GM19035 (cell line): ENCODE measurements at regions not wholly inside any gene's neighbourhood (a gene's known extent, or its start where the extent isn't known, plus 50 kb on each side); places are given as distances from the start of the nearest gene placed in this dataset.

Experiments
- ATAC-seq: cut with Tn5 transposase; IDR thresholded peaks from one replicate; pipeline ENCODE4 v1.9.1; 2021; ENCODE audit not compliant: unreplicated experiment

DNA sequence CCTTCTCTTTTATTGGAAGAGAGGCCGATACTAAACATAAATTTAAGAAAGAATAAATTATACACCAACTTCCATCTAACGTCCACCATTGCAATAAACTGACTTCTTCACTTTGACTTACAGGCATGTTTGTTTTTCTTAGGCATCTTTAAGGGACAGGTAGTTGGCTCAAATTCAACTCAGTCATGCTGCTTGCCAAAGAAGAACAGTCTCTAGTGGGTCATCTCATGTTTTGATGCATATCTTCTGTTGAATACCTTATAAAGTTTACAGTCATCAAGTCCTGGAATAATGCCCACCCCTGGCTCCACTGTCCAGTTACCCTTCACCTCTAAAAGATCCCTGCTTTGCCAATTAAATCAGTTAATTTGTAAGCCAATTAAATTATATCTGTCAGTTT, 328.2 kb upstream of the GRAMD2B start:
- no peak for ATAC-seq

GRCh38 chr5:126096442-126097006, 326.7 kb upstream of the GRAMD2B start:
- no peak for ATAC-seq

GRCh38 chr5:126097876-126098275, 325.3 kb upstream of the GRAMD2B start:
- no peak for ATAC-seq

DNA sequence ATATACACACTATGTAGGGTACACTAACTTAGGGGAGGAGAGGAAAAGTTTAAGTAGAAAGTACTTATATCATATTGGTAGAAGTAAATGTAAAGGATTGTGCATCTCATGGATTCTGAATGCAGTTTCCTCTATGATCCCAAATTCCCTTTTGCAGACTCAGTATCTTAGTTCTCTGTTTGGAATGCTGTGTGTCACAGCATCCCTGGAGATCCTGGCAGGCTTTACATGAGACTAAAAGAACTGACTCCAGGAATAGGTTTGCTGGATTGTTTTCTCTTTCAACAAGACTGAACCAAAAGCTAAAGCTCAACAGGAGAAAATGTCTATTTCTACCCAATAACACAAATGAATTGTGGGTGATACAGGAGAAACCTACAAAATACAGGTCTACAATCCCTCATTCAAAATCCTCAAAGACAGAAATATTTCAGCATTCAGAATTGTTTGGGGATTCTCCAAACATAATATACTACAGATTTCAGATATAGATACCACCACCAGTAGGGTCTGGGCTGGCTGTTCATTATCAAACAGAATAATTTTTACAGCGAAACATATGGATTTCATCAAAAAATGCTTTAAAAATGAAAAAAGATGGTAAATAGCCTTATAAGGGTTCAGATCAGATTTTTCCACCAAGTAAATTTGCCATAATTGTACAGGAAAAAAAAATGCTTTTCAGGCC, 324.7 kb upstream of the GRAMD2B start:
- ATAC-seq, result no peak

GRCh38 chr5:126099077-126099476, 324.1 kb upstream of the GRAMD2B start:
- no peak for ATAC-seq

DNA sequence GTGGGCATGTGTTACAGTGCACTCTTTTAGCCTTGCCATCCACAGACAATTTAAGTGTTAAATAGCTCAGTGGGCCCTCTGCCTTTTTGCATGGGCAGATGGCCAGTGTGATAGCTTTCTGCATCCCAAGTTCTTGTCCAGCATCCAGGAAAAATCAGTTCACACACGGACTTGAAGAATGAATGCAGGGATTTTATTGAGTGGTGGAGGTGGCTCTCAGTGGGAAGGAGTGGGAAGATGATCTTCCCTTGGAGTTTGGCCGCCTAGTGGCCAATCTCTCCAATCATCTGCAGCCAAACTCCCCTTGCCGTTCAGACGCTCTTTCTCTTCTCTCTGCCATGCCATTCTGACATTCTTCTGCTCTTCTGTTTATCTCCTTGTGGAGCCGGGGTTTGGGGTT, 322.4 kb upstream of the GRAMD2B start:
- no peak for ATAC-seq

GRCh38 chr5:126101901-126102300, 321.3 kb upstream of the GRAMD2B start:
- no peak for ATAC-seq

GRCh38 chr5:126103050-126103449, 320.2 kb upstream of the GRAMD2B start:
- no peak for ATAC-seq

DNA sequence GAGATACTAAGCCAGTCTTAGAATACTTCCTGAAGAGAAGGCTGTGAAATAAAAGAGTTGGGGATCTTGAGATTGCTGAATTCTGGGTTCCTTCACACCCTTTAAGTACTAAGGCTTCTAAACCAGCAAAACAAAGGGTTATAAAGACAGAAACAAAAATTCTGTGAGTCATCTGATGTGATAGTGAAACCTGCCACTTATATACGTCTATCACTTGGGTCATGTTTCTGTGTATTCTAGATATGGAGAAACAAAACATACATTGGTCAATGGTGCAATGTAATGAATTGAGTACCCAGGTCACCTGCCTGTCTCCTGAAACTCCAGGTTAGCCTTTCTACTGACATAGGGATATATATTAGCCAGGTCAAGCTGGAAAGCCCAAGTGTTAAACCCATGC, 319.3 kb upstream of the GRAMD2B start:
- no peak for ATAC-seq

GRCh38 chr5:126104341-126104740, 318.9 kb upstream of the GRAMD2B start:
- ATAC-seq, result no peak

DNA sequence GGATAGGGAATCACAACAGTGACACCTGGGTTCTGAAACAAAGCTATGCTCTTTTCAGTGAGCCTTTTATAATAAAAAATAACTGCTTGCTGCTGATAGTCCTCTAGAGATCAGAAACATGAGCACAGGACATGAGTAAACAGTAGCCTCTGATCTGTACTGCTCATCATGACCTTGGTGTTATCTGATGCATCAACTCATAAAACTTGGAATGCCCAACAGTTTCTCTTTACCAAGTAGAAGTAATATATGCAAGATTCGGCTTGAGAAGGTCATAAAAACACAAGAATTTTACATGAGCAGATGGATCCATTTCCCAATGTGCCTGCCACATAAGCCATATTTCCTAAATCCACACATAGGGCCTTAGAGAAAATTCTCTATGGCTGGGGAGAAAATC, 318.3 kb upstream of the GRAMD2B start:
- ATAC-seq, result no peak

DNA sequence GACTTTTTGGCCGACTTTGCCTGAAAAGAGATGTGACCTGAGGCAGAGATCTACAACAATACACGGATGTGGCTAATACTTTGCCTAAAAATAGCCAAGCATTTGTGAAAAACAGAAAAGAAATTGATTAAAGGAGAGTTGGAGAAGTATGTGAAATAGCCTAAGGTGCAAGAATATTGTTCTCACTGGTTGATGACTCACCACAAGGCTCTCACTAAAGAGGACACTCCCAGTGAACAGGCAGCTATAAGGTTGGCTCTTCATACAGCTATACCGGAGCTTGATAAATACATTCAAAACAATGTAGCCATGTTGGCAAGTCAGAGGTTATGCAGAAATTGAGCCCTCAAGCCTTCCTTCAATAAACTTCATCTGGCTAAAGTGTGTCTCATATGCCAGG, 317.2 kb upstream of the GRAMD2B start:
- ATAC-seq, result no peak

GRCh38 chr5:126107381-126107780, 315.8 kb upstream of the GRAMD2B start:
- no peak for ATAC-seq

GRCh38 chr5:126108470-126108869, 314.7 kb upstream of the GRAMD2B start:
- no peak for ATAC-seq

GRCh38 chr5:126115059-126115629, 308.1 kb upstream of the GRAMD2B start:
- ATAC-seq, result no peak

DNA sequence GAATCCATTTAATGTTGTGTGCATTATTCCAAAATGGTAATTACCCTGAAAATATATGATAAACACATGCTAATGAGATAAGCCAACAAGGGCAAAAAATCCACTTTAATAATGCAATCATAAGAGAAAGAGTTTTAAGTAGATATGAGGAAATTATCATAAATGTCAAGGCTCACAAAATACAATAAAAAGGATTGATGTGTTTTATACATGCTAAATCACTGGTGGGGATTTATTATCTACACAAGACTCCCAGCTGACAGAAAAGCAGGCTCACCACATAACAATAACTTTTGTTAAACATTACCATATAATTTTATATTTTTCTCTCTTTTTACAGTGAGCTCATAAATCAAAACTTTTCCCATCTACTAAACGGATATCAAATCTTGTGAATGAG, 306.2 kb upstream of the GRAMD2B start:
- no peak for ATAC-seq

DNA sequence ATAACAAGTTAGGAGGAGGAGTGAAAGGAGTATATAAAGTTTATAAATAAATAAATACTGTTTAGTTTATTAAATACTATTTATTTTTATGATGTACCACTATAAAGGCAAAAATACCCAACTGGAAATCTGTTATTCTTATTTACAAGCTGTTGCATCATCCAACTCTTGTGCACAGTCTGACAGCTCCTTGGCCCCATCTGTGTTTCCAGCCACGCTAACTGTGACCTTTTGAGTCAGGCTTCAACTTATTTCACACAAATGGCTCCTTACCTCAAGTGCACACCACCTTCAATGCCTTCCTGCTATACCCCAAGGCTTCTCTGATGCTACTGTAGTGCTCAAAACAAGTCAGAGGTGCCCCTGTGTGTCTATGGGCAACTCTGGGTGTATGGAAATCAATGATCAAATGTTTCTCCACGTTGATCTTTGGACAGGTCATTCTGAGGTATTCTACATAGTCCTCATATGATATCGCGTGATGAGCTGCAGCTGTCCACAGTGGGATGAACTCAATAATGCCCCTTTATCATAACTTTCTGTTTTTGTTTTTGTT, 303.2 kb upstream of the GRAMD2B start:
- no peak for ATAC-seq

DNA sequence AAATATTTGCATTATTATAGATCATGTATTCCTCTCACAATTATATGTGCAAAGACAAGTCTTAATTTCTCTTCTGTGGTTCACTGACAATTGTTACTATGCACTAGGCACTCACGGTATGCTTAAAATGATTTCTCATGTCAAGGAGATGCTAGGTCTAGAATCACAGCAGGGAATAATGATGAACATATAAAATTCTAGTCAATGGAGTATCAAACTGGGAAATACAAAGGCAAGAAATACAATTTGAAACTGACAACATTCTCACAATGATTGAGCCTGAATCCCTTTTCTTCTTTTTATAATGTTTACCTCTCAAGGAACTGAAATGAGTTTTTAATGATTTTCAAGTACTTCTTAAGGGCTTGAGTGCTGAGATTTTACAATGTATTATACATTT, 302.3 kb upstream of the GRAMD2B start:
- ATAC-seq, result no peak

GRCh38 chr5:126122942-126123341, 300.3 kb upstream of the GRAMD2B start:
- ATAC-seq, result no peak

DNA sequence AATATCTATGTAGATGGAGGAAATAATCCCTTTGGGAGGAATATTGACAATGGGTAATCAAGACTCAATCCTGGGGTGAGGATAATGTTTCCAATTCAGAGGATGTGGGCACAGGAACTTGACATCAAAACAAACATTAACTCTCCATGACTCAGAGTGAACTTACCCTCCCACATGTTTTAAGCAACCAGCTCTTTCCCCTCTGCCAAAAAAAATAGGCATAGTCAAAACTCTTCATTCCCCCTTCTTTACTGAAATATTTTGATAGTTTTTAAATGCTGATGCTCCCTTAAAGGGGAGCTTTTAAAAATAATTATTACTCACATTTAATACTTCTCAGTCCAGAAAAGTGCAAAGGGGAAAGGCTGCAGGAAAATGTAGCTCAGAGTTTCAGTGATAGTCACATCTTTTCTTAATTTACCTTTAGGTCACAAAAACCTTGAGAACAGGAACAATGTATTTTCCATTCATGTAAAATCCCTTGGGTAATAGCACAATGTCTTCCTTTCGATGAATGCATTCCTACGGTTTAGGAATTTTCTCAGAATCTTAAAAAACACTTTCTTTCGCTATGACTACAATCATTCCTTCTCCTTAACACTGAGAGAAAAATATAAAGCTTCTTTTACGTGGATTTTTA, 298.4 kb upstream of the GRAMD2B start:
- ATAC-seq, result no peak

- ATAC-seq, result no peak
These were observed 297.8 kb upstream of the GRAMD2B start for GRCh38 chr5:126125407-126125806.

GRCh38 chr5:126126574-126126973, 296.6 kb upstream of the GRAMD2B start:
- ATAC-seq, result no peak
